GM20000 (cell line): ENCODE measurements at regions not wholly inside any gene's neighbourhood (a gene's known extent, or its start where the extent isn't known, plus 50 kb on each side); places are given as distances from the start of the nearest gene placed in this dataset.

Source experiments
- DNase-seq: peaks from one replicate; pipeline ENCODE4 v3.0.0; 2012; ENCODE audit warnings: low spot score
- CTCF ChIP-seq: IDR thresholded peaks from 2 replicates; pipeline ENCODE4 v1.5.1; 2012; ENCODE audit warnings: mild to moderate bottlenecking, control low read depth; ENCODE audit errors: extremely low read depth, missing control alignments

- DNase-seq, result no peak
- no peak for TF ChIP-seq CTCF
Observed at GRCh38 chr10:6349846-6350535, 147.3 kb downstream of the PFKFB3 start.

GRCh38 chr10:6350609-6351008 is 147.9 kb downstream of the PFKFB3 start:
- no peak for TF ChIP-seq CTCF
- no peak for DNase-seq

GRCh38 chr10:6351495-6351894 is 148.8 kb downstream of the PFKFB3 start:
- no peak for TF ChIP-seq CTCF
- no peak for DNase-seq

GRCh38 chr10:6353526-6353925 is 150.8 kb downstream of the PFKFB3 start:
- TF ChIP-seq CTCF, result no peak
- no peak for DNase-seq

- TF ChIP-seq CTCF, result no peak
- DNase-seq, result no peak
Observed at GRCh38 chr10:6354168-6354772, 151.5 kb downstream of the PFKFB3 start.

GRCh38 chr10:6356280-6356793 is 153.6 kb downstream of the PFKFB3 start:
- DNase-seq, result no peak
- no peak for TF ChIP-seq CTCF

- no peak for TF ChIP-seq CTCF
- DNase-seq, result no peak
Observed at GRCh38 chr10:6361869-6362268, 159.1 kb downstream of the PFKFB3 start.
